SK-N-SH treated with all-trans-retinoic acid at 6 μM for 48 hours (cell line): ENCODE measurements at regions not wholly inside any gene's neighbourhood (a gene's known extent, or its start where the extent isn't known, plus 50 kb on each side); places are given as distances from the start of the nearest gene placed in this dataset.

ENCODE experiments used
- ATAC-seq: fragments of 200-7000 bp; cut with Tn5 transposase; 3 replicates; pipeline ENCODE4 v1.9.1; 2020; ENCODE audit warnings: mild to moderate bottlenecking, moderate library complexity
- ARNTL ChIP-seq: fragments of 450-650 bp; formaldehyde crosslinking; IDR thresholded peaks from 2 replicates; pipeline ENCODE4 v1.5.0; 2020; ENCODE audit warnings: low read depth, mild to moderate bottlenecking, moderate library complexity, borderline replicate concordance
- BACH2 ChIP-seq: fragments of 250-450 bp; sonication (Bioruptor Pico); IDR thresholded peaks from 2 replicates; pipeline ENCODE4 v1.9.0; 2021; ENCODE audit warnings: mild to moderate bottlenecking, borderline replicate concordance
- CSDC2 ChIP-seq: fragments of 250-450 bp; sonication (Bioruptor Pico); IDR thresholded peaks from 2 replicates; pipeline ENCODE4 v1.5.0; 2020; ENCODE audit warnings: mild to moderate bottlenecking, moderate library complexity
- GLIS3 ChIP-seq: fragments of 250-450 bp; sonication (Bioruptor Pico); IDR thresholded peaks from 2 replicates; pipeline ENCODE4 v1.5.0; 2020; ENCODE audit warnings: mild to moderate bottlenecking, moderate library complexity
- ISL1 ChIP-seq: fragments of 250-450 bp; sonication (Bioruptor Pico); IDR thresholded peaks from 2 replicates; pipeline ENCODE4 v2.1.2; 2022; ENCODE audit warnings: mild to moderate bottlenecking, moderate library complexity
- OSR1 ChIP-seq: fragments of 250-450 bp; sonication (Bioruptor Pico); IDR thresholded peaks from 2 replicates; pipeline ENCODE4 v1.8.0; 2022; ENCODE audit warnings: moderate library complexity, mild to moderate bottlenecking, inconsistent platforms
- PATZ1 ChIP-seq: fragments of 250-450 bp; sonication (Bioruptor Pico); IDR thresholded peaks from 2 replicates; pipeline ENCODE4 v1.8.0; 2020; ENCODE audit warnings: mild to moderate bottlenecking, moderate library complexity, borderline replicate concordance
- RARB ChIP-seq: fragments of 250-450 bp; sonication (Bioruptor Pico); IDR thresholded peaks from 2 replicates; pipeline ENCODE4 v1.8.0; 2021; ENCODE audit warnings: mild to moderate bottlenecking, moderate library complexity
- SNAI2 ChIP-seq: fragments of 250-450 bp; sonication (Bioruptor Pico); IDR thresholded peaks from 2 replicates; pipeline ENCODE4 v1.5.0; 2020; ENCODE audit warnings: mild to moderate bottlenecking, moderate library complexity
- TCF4 ChIP-seq: fragments of 250-450 bp; sonication (Bioruptor Pico); IDR thresholded peaks from 2 replicates; pipeline ENCODE4 v1.8.0; 2021; ENCODE audit warnings: mild to moderate bottlenecking, moderate library complexity, borderline replicate concordance
- TOX ChIP-seq: fragments of 250-450 bp; sonication (Bioruptor Pico); IDR thresholded peaks from 2 replicates; pipeline ENCODE4 v1.8.0; 2021; ENCODE audit warnings: mild to moderate bottlenecking, moderate library complexity, borderline replicate concordance
- TSHZ2 ChIP-seq: fragments of 250-450 bp; sonication (Bioruptor Pico); IDR thresholded peaks from 2 replicates; pipeline ENCODE4 v1.5.0; 2020; ENCODE audit warnings: mild to moderate bottlenecking, moderate library complexity
- ZC3H10 ChIP-seq: fragments of 250-450 bp; sonication (Bioruptor Pico); IDR thresholded peaks from 2 replicates; pipeline ENCODE4 v1.5.1; 2021; ENCODE audit warnings: mild to moderate bottlenecking, moderate library complexity
- ZFP3 ChIP-seq: fragments of 250-450 bp; sonication (Bioruptor Pico); IDR thresholded peaks from 2 replicates; pipeline ENCODE4 v1.5.0; 2020; ENCODE audit warnings: mild to moderate bottlenecking, moderate library complexity
- ZFP30 ChIP-seq: fragments of 450-650 bp; formaldehyde crosslinking; IDR thresholded peaks from 2 replicates; pipeline ENCODE4 v1.5.0; 2022; ENCODE audit warnings: mild to moderate bottlenecking, moderate library complexity
- ZNF565 ChIP-seq: fragments of 450-650 bp; formaldehyde crosslinking; conservative IDR thresholded peaks from 2 replicates; pipeline ENCODE4 v1.5.0; 2020; ENCODE audit warnings: low read depth, mild to moderate bottlenecking, moderate library complexity
- ZNF70 ChIP-seq: fragments of 450-650 bp; formaldehyde crosslinking; IDR thresholded peaks from 2 replicates; pipeline ENCODE4 v1.5.0; 2020; ENCODE audit warnings: mild to moderate bottlenecking, moderate library complexity
- ZNF8 ChIP-seq: fragments of 450-650 bp; formaldehyde crosslinking; IDR thresholded peaks from 2 replicates; pipeline ENCODE4 v1.5.0; 2020; ENCODE audit warnings: mild to moderate bottlenecking, moderate library complexity
- TF ChIP-seq, protein P1 (sequence below): fragments of 250-450 bp; sonication (Bioruptor Pico); IDR thresholded peaks from 2 replicates; pipeline ENCODE4 v1.5.1; 2021; ENCODE audit warnings: mild to moderate bottlenecking, moderate library complexity
- TF ChIP-seq, protein P2 (sequence below): fragments of 250-450 bp; sonication (Bioruptor Pico); IDR thresholded peaks from 2 replicates; pipeline ENCODE4 v1.8.0; 2021; ENCODE audit warnings: low read depth, mild to moderate bottlenecking, moderate library complexity, borderline replicate concordance
- TF ChIP-seq, protein P3 (sequence below): fragments of 250-450 bp; sonication (Bioruptor Pico); IDR thresholded peaks from 2 replicates; pipeline ENCODE4 v1.5.1; 2020; ENCODE audit warnings: low read depth, mild to moderate bottlenecking, moderate library complexity

GRCh38 chr4:72919464-72919863 is 150.1 kb downstream of the COX18 start (continued):
- TF ChIP-seq, protein P1, sequence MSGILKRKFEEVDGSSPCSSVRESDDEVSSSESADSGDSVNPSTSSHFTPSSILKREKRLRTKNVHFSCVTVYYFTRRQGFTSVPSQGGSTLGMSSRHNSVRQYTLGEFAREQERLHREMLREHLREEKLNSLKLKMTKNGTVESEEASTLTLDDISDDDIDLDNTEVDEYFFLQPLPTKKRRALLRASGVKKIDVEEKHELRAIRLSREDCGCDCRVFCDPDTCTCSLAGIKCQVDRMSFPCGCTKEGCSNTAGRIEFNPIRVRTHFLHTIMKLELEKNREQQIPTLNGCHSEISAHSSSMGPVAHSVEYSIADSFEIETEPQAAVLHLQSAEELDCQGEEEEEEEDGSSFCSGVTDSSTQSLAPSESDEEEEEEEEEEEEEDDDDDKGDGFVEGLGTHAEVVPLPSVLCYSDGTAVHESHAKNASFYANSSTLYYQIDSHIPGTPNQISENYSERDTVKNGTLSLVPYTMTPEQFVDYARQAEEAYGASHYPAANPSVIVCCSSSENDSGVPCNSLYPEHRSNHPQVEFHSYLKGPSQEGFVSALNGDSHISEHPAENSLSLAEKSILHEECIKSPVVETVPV (CRISPR knock-in tag) = no peak
- TF ChIP-seq ZNF70 (CRISPR knock-in tag) (no peak), TCF4 (CRISPR knock-in tag) (no peak), ZFP3 (CRISPR knock-in tag) (no peak), PATZ1 (no peak), ISL1 (CRISPR knock-in tag) (no peak), ZNF565 (CRISPR knock-in tag) (no peak), ZC3H10 (no peak)
- TF ChIP-seq, protein P2, sequence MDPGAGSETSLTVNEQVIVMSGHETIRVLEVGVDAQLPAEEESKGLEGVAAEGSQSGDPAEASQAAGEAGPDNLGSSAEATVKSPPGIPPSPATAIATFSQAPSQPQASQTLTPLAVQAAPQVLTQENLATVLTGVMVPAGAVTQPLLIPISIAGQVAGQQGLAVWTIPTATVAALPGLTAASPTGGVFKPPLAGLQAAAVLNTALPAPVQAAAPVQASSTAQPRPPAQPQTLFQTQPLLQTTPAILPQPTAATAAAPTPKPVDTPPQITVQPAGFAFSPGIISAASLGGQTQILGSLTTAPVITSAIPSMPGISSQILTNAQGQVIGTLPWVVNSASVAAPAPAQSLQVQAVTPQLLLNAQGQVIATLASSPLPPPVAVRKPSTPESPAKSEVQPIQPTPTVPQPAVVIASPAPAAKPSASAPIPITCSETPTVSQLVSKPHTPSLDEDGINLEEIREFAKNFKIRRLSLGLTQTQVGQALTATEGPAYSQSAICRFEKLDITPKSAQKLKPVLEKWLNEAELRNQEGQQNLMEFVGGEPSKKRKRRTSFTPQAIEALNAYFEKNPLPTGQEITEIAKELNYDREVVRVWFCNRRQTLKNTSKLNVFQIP (CRISPR knock-in tag) = no peak
- TF ChIP-seq, protein P3, sequence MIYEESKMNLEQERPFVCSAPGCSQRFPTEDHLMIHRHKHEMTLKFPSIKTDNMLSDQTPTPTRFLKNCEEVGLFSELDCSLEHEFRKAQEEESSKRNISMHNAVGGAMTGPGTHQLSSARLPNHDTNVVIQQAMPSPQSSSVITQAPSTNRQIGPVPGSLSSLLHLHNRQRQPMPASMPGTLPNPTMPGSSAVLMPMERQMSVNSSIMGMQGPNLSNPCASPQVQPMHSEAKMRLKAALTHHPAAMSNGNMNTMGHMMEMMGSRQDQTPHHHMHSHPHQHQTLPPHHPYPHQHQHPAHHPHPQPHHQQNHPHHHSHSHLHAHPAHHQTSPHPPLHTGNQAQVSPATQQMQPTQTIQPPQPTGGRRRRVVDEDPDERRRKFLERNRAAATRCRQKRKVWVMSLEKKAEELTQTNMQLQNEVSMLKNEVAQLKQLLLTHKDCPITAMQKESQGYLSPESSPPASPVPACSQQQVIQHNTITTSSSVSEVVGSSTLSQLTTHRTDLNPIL (CRISPR knock-in tag) = no peak

DNA sequence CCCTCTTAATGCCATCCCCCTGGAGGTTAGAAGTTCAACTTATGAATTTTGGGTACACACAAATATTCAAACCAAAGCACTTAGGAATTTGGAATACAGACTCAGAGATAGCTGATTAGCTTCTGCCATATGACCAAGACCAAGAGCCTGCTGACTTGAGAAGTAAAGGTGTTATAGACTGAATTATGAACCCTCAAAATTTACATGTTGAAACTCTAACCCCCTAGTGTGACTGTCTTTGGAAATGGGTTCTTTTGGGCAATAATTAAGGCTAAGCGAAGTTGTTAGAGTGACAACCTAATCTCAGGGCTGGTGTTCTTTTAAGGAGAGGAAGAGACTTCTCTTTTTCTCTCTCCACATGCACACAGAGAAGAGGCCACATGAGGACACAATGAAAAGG is 151.2 kb downstream of the COX18 start:
- TF ChIP-seq, protein P1 (CRISPR knock-in tag) = no peak
- TF ChIP-seq CSDC2 (CRISPR knock-in tag) (no peak), ISL1 (CRISPR knock-in tag) (no peak), TCF4 (CRISPR knock-in tag) (no peak), TSHZ2 (no peak), ZFP30 (CRISPR knock-in tag) (no peak), ZC3H10 (no peak), ZNF8 (CRISPR knock-in tag) (no peak)
- no peak for ATAC-seq

GRCh38 chr4:72911316-72911715 is 158.2 kb downstream of the COX18 start:
- no peak for ATAC-seq
- TF ChIP-seq TOX (CRISPR knock-in tag) (no peak), ARNTL (no peak), ZFP3 (CRISPR knock-in tag) (no peak), TCF4 (CRISPR knock-in tag) (no peak), SNAI2 (CRISPR knock-in tag) (no peak), RARB (no peak), ZNF70 (CRISPR knock-in tag) (no peak), ISL1 (CRISPR knock-in tag) (no peak), GLIS3 (no peak), ZNF8 (CRISPR knock-in tag) (no peak), ZC3H10 (no peak), OSR1 (CRISPR knock-in tag) (no peak), BACH2 (no peak), ZFP30 (CRISPR knock-in tag) (no peak)
